ENCODE measurements at regions not wholly inside any gene's neighbourhood (a gene's known extent, or its start where the extent isn't known, plus 50 kb on each side); places are given as distances from the start of the nearest gene placed in this dataset.

- no peak for DNase-seq
Observed at GRCh38 chr3:159835126-159835525, 153.5 kb upstream of the IL12A start.

GRCh38 chr3:159837725-159838124 lies 150.9 kb upstream of the IL12A start:
- no peak for DNase-seq

- no peak for DNase-seq
Observed at GRCh38 chr3:159838938-159839337, 149.7 kb upstream of the IL12A start.

GRCh38 chr3:159839561-159840379 lies 148.9 kb upstream of the IL12A start, which contains the start of gene SCHIP1:
TSS of gene SCHIP1 (plus strand) at chr3:159839861.
- no peak for DNase-seq

DNA sequence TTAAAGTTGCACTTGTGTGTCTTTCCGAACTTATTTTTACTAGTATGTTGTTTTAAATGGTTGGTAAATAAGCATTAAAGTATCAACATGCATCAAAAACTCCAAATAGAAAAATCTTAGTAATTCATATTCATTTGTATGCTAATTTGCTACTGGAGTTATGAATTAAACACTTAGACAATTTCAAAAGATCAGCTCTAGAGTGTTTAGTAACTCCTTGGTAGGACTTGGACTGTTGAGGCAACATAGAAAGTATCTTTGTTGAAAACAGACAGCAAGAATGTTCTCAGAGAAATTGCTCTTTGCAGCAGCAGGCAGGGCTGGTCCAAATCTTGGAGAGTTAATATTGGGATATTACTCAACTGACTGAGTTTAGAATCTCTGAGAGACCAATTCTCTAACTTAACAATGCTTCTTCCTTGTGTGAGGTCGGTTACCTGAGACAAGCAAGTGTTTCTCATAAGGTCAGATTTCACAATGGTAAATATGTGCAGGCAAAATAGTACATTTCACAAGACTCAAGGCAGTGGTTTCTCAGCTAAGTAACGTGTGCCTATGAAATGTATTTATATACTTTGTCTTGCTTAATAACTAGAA lies 147.8 kb upstream of the IL12A start:
- no peak for DNase-seq

GRCh38 chr3:159841766-159842165 lies 146.9 kb upstream of the IL12A start:
- no peak for DNase-seq

DNA sequence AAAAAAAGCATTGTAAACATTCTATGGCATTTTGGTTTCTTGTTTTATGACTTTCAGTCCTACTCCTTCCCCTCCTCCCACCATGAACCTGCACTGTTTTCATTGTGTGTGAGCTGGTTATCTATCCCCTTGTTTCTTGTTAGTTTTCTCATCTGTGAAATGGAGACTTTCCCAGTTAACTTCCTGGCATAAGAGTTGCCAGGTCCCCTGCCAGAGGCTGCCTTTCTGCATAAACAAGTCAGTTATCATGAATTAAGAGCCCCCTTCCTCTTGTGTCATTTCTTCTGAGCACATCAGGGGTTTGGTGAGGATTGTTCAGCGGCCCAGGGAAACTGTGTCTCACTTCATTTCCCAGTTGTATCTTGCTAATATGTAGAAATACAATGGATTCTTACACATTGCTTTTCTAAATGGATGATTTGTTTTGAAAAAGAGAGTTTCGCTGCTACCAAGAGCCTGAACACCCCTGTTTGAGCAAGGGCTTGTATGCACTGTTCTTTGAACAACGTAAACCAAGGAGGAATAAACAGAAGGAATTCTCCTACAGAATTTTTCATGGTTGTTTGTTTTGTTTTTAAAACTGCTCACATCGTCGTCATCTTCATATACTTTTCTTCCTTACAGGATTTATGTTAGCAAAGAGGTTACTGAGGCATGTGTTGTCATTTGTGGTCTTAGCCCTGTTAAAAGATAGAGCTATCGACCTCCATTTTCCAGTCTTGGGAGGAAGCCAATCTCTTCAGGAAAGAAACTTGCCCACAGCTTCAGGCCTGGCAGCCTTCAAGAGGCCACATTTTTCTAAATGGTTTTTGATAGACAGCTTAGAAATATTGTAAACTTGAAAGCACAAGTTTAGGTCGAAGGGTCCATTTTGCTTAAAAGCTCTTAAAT lies 144.6 kb upstream of the IL12A start:
- DNase-seq: no peak

GRCh38 chr3:159844801-159845261 lies 143.8 kb upstream of the IL12A start:
- no peak for DNase-seq

GRCh38 chr3:159845737-159846136 lies 142.9 kb upstream of the IL12A start:
- DNase-seq: no peak

DNA sequence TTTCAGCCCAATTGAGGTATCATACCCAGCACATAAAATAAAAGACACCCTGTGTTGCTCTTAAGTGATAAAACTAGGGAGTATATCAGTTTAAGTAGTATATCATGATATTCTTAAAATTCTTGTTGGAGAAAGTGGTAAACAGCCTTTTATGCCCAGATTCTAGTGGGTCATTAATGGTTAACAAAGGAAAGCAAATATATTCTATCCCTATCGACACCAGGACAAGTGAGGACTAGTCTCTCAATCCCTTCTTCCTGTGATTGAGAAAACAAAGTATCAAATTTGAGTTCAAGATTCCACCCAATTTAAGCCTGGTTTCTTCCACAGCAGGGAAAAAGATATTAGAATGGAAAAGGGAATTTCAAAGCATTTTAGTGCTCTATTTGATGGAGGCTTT lies 142.4 kb upstream of the IL12A start:
- no peak for DNase-seq

- DNase-seq: no peak
Observed at GRCh38 chr3:159848348-159849118, 140.1 kb upstream of the IL12A start.

DNA sequence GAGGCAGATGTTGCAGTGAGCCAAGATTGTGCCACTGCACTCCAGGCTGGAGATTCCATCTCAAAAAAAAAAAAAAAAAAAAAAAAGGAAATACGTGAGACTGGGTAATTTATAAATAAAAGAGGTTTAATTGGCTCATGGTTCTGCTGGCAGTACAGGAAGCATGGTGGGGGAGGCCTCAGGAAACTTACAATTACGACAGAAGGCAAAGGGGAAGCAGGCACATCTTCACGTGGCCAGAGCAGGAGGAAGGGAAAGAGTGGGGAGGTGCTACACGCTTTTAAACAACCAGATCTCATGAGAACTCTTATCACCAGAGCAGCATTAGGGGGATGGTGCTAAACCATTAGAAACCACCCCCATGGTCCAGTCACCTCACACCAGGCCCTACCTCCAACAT lies 138.2 kb upstream of the IL12A start:
- no peak for DNase-seq

- DNase-seq: no peak
Observed at GRCh38 chr3:159852266-159852665, 136.4 kb upstream of the IL12A start.

DNA sequence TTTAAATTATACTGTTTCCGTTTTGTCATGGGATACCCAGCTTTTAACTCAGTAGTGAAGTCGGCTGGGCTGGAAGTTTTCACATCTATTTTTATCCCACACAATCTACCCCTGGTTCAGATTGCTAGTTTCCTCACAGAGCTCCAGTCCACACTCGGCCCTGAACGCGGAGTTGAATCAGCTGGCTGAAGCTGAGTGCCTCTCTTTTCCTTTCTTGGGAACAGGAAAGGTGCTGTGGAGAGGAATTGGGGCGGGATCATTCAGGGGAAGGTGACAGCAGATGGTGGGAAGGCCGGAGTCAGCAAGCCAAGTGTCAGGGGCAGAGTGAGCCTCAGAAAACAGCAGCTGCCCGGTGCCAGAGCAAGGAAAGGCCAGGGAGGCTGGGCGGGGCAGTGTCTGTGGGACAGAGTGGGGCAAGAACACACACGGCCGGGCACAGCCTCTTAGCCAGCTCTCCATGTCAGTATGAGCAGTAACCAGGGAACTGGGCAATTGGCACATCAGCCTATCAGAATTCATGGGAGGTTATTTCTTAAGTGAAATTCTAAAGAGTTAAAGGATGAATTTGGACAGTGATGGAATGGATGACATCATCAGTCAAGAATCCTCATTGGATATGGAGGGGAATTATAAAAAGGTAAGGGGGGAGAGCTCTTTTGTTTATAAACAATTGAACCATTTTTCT lies 135.7 kb upstream of the IL12A start:
- DNase-seq: no peak

DNA sequence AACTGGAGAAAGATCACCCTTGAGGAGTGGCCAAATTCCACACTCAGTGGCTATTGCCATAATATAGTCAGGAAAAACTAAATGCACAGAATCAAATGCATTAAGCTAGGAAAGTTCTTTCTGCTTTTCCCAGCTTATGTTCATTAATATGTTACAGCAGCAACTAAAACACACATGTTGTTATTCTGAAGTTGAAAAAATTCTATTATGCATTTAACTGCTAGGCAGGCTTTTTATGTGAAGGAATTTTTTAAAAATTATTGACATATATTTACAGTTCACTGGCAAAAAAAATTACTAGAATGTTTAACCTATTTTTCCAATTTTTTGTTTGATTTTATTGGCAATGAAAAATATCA lies 135.2 kb upstream of the IL12A start:
- no peak for DNase-seq

- DNase-seq: no peak
Observed at GRCh38 chr3:159854500-159855124, 134.0 kb upstream of the IL12A start.

DNA sequence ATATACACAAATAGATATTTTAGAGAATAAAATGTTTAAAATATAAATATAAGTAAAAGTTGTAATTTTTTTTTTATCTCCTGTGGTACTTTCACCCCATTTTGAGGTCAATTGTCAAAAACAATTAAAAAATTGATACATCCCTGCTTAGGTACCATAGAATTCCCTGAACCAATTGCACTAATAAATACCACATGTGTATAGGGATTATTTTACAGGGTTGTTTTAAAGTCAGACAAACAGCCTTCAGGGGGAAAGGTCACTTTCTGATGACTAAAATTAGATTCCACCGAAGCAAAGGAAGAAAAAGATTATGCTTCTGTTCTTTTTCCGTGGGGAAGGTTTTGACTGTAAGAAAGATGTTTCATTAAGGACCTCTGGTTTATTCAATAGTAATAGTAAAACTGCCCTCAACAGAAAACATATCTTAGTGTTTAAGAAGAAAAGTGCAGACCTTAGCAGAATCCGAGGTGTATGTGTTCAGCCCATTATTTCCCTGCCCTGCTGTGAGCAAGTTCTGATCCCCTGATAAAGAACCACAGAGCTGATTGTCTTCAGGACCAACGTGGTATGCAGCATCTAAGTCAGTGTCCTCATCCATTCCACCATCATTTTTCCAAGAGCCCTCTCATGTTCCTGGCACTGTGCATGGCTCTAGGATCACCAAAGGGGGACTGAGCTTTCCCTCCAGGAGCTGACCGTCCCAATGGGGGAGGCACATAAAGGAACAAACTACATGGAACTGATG lies 132.9 kb upstream of the IL12A start:
- no peak for DNase-seq

DNA sequence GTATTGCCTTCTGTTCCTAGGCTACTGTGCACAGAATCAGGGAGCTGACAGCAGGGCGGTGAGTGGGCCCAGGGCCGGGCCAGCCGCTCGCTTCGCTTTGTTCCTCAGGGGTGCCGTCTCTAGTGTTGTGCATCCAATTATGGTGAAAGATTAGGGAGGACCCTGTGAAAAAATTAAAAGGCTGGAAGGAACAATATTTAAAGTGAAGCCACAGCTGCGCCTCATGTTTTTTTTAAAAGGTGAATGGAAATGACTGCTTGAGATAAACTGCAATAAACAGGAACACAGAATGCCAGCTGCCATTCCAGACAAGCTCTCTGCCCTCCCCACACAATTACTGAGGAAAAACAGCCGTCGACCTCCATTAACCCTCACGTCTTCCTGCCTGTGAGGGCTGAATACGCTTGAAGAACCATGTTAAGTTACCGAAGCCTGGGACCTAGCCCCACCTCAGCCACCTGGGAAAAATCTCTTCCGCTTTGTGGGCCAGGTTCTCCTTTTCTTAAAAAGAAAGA lies 132.0 kb upstream of the IL12A start:
- DNase-seq: no peak

DNA sequence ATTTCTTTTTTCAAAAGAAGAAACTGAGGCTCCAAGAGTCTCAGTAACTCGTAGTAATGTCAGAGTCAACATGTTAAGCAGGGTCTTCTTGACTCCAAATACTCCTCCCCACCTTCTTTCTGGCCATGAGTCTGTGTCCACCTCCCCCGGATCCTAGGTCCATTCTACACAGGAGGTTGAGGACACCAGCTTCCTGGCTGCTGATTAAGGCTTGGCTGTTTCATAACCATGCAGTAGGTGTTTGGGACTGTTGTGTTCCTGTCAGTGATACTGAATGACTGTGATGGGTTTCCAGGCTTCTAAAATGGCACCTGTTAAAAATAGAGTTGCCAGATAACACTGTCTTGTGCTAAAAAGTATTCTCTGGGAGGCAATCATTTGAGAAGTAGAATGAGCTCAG lies 130.8 kb upstream of the IL12A start:
- no peak for DNase-seq

DNA sequence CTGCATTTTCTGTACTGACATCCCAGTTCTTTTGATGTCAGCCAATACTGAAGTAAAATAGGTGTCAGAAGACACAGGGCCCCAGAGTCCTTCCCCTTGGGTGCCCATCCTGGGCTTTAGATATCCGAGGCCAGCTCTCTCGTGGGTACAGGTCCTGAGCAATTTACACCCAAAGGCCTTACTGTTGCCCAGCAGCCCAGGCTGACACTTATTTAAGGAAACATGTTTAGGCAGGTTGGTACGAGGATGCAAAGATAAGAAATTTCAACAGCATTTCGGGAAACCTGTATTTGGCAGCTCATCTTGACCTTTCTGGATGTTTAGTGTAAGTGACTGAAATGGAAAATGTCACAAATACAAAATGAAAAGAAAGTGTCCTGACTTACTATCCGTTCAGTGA lies 130.0 kb upstream of the IL12A start:
- no peak for DNase-seq

DNA sequence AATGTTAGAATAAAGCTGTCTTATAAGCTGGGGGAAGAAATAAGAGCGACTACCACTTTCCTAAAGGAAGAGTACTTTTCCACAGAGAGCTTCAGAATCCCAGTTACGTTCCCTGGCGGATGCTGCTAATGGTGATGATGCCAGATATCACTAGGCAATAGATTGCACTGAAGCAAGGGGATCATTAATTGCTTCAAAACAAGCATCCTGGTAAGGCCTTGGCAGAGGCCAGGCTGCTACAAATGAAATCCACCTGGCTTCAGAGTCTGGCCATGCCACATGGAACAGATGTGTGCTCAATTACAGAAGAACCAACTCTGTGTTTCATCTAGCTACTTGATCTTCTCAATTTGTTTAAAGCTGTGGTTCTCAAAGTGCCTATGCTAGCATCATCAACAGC lies 129.2 kb upstream of the IL12A start:
- no peak for DNase-seq
